ENCODE measurements at regions not wholly inside any gene's neighbourhood (a gene's known extent, or its start where the extent isn't known, plus 50 kb on each side); places are given as distances from the start of the nearest gene placed in this dataset.

DNA sequence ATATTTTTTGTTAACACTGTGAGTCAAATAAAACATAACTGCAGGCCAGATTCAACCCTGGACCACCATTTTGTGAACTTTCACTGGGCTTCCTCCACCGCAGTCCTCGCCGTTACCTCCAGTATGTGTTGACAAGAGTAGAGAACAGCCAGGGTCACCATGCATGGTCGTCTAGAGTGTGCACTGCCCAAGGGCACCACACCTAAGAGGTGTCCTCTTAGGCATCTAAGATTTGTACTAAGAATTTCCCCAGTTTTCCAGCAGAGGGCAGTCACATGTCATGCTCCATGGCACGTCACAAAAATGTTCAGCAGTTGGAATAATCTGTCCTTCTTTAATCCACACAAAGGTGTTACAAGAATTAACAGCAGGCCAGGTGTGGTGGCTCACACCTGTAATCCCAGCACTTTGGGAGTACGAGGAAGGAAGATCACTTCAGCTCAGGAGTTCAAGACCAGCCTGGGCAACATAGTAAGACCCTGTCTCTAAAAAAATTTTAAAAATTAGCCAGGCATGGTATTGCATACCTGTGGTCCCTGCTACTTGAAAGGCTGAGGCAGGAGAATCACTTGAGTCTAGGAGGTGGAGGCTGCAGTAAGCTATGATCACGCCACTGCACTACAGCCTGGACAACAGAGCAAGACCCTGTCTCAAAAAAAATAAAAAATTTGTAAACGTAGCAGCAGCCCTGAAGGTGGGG is 71.2 kb upstream of the FOXK1 start:
- TF ChIP-seq, protein P1, sequence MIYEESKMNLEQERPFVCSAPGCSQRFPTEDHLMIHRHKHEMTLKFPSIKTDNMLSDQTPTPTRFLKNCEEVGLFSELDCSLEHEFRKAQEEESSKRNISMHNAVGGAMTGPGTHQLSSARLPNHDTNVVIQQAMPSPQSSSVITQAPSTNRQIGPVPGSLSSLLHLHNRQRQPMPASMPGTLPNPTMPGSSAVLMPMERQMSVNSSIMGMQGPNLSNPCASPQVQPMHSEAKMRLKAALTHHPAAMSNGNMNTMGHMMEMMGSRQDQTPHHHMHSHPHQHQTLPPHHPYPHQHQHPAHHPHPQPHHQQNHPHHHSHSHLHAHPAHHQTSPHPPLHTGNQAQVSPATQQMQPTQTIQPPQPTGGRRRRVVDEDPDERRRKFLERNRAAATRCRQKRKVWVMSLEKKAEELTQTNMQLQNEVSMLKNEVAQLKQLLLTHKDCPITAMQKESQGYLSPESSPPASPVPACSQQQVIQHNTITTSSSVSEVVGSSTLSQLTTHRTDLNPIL (CRISPR knock-in tag; IDR thresholded peaks at IDR 0.05; ENCODE audit: low read depth), result no peak
- TF ChIP-seq ZC3H10 (CRISPR knock-in tag; IDR thresholded peaks at IDR 0.05) (no peak), ARNTL (CRISPR knock-in tag; IDR thresholded peaks at IDR 0.05; ENCODE audit: borderline replicate concordance, low read depth) (no peak)
- TF ChIP-seq, protein P2, sequence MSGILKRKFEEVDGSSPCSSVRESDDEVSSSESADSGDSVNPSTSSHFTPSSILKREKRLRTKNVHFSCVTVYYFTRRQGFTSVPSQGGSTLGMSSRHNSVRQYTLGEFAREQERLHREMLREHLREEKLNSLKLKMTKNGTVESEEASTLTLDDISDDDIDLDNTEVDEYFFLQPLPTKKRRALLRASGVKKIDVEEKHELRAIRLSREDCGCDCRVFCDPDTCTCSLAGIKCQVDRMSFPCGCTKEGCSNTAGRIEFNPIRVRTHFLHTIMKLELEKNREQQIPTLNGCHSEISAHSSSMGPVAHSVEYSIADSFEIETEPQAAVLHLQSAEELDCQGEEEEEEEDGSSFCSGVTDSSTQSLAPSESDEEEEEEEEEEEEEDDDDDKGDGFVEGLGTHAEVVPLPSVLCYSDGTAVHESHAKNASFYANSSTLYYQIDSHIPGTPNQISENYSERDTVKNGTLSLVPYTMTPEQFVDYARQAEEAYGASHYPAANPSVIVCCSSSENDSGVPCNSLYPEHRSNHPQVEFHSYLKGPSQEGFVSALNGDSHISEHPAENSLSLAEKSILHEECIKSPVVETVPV (CRISPR knock-in tag; IDR thresholded peaks at IDR 0.05), result no peak
- peak; percentile 90 for ATAC-seq

DNA sequence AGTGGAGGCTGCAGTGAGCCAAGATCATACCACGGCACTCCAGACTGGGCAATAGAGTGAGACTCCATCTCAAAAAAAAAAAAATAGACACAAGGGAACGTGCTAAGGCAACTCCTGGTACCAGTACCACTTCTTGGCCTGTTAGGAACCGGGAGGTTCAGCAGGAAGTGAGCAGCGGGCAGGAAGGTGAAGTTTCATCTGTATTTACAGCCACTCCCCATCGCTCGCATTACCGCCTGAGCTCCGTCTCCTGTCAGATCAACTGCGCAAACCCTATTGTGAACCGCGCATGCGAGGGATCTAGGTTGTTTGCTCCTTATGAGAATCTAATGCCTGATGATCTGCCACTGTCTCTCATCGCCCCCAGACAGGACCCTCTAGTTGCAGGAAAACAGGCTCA is 69.9 kb upstream of the FOXK1 start:
- TF ChIP-seq ZNF70 (CRISPR knock-in tag; IDR thresholded peaks at IDR 0.05), result no peak
- TF ChIP-seq SNAI2 (CRISPR knock-in tag; IDR thresholded peaks at IDR 0.05), result no peak
- no peak for TF ChIP-seq TCF4 (CRISPR knock-in tag; IDR thresholded peaks at IDR 0.05; ENCODE audit: borderline replicate concordance)
- TF ChIP-seq, protein P3, sequence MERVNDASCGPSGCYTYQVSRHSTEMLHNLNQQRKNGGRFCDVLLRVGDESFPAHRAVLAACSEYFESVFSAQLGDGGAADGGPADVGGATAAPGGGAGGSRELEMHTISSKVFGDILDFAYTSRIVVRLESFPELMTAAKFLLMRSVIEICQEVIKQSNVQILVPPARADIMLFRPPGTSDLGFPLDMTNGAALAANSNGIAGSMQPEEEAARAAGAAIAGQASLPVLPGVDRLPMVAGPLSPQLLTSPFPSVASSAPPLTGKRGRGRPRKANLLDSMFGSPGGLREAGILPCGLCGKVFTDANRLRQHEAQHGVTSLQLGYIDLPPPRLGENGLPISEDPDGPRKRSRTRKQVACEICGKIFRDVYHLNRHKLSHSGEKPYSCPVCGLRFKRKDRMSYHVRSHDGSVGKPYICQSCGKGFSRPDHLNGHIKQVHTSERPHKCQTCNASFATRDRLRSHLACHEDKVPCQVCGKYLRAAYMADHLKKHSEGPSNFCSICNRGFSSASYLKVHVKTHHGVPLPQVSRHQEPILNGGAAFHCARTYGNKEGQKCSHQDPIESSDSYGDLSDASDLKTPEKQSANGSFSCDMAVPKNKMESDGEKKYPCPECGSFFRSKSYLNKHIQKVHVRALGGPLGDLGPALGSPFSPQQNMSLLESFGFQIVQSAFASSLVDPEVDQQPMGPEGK (CRISPR knock-in tag; IDR thresholded peaks at IDR 0.05; ENCODE audit: borderline replicate concordance), result no peak
- no peak for TF ChIP-seq BACH2 (CRISPR knock-in tag; IDR thresholded peaks at IDR 0.05; ENCODE audit: borderline replicate concordance)
- TF ChIP-seq TOX (CRISPR knock-in tag; IDR thresholded peaks at IDR 0.05; ENCODE audit: borderline replicate concordance), result no peak
- TF ChIP-seq, protein P1 (CRISPR knock-in tag; IDR thresholded peaks at IDR 0.05; ENCODE audit: low read depth), result no peak
- no peak for ATAC-seq

DNA sequence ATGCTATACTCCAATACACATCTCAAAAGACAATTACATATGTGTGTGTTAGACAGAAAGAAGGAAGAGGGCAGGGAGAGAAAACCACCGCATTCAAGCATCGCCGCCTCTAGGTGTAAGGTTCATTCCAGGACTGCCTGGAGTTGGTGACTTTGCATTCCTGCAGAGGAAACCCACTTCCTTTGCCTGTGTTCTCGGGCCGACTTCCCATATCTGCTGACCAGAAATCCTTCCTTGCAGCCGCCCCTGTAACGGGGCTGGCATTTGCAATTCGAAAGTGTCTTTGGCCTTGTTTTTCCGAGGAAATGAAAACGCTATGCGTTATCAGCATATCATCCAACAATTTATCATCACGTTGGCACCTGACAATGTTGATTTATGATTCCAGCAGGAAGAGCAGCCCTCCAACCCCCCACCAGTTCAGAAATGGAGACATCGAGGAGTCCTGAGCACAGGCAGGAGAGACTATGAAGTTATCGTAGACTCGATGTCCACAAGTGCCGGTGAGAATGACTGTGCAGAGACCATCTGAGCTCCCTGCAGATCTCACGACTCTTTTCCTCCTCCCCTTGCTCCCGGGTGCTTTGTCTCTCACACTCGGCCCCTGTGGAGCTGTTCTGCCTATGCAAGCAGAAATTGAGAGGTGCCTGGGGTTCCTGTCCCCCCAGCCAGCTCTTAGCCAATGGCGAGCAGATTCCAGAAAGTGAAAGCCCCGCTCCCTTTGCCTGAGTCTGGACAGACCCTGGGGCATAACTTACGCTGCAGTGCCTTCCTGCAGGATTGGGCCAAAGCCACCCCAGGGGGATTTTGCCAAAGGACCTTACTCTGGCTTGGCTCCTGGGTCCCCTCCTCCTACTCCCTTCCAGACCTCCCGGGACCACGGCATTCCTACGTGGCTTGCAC is 68.9 kb upstream of the FOXK1 start:
- TF ChIP-seq ISL1 (CRISPR knock-in tag; IDR thresholded peaks at IDR 0.05) (no peak), ZC3H10 (CRISPR knock-in tag; IDR thresholded peaks at IDR 0.05) (no peak), ZNF70 (CRISPR knock-in tag; IDR thresholded peaks at IDR 0.05) (no peak), TOX (CRISPR knock-in tag; IDR thresholded peaks at IDR 0.05; ENCODE audit: borderline replicate concordance) (no peak), ZNF8 (CRISPR knock-in tag; IDR thresholded peaks at IDR 0.05) (no peak)
- TF ChIP-seq, protein P3 (CRISPR knock-in tag; IDR thresholded peaks at IDR 0.05; ENCODE audit: borderline replicate concordance), result no peak
- TF ChIP-seq, protein P4, sequence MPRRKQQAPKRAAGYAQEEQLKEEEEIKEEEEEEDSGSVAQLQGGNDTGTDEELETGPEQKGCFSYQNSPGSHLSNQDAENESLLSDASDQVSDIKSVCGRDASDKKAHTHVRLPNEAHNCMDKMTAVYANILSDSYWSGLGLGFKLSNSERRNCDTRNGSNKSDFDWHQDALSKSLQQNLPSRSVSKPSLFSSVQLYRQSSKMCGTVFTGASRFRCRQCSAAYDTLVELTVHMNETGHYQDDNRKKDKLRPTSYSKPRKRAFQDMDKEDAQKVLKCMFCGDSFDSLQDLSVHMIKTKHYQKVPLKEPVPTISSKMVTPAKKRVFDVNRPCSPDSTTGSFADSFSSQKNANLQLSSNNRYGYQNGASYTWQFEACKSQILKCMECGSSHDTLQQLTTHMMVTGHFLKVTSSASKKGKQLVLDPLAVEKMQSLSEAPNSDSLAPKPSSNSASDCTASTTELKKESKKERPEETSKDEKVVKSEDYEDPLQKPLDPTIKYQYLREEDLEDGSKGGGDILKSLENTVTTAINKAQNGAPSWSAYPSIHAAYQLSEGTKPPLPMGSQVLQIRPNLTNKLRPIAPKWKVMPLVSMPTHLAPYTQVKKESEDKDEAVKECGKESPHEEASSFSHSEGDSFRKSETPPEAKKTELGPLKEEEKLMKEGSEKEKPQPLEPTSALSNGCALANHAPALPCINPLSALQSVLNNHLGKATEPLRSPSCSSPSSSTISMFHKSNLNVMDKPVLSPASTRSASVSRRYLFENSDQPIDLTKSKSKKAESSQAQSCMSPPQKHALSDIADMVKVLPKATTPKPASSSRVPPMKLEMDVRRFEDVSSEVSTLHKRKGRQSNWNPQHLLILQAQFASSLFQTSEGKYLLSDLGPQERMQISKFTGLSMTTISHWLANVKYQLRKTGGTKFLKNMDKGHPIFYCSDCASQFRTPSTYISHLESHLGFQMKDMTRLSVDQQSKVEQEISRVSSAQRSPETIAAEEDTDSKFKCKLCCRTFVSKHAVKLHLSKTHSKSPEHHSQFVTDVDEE (CRISPR knock-in tag; IDR thresholded peaks at IDR 0.05), result no peak
- TF ChIP-seq, protein P2 (CRISPR knock-in tag; IDR thresholded peaks at IDR 0.05), result no peak
- ATAC-seq, result no peak
